Right cardiac atrium (tissue), 5 donors: ENCODE measurements at regions not wholly inside any gene's neighbourhood (a gene's known extent, or its start where the extent isn't known, plus 50 kb on each side); places are given as distances from the start of the nearest gene placed in this dataset.

Source experiments
- ATAC-seq, 2 donors: fragments of 200-7000 bp; cut with Tn5 transposase; one replicate each; pipeline versions ENCODE4 v1.8.0 to v1.9.1; 2020; ENCODE audit warnings: moderate library complexity in 2 of 2, mild to moderate bottlenecking in 1 of 2
- DNase-seq, 3 donors: peaks; one replicate each; pipeline ENCODE4 v3.0.0-alpha.2; 2020
- H3K27ac ChIP-seq: one replicate; pipeline ENCODE4 v1.5.1; 2013; ENCODE audit warnings: mild to moderate bottlenecking, low read length, control low read depth, moderate library complexity
- H3K27me3 ChIP-seq: one replicate; pipeline ENCODE4 v1.6.1; 2013; ENCODE audit not compliant: control insufficient read depth, insufficient read depth
- H3K4me1 ChIP-seq: one replicate; pipeline ENCODE4 v1.6.1; 2013; ENCODE audit warnings: low read length; ENCODE audit not compliant: control insufficient read depth, insufficient read depth
- H3K4me3 ChIP-seq: one replicate; pipeline ENCODE4 v1.5.1; 2013; ENCODE audit warnings: low read length, control low read depth
- H3K9me3 ChIP-seq: one replicate; pipeline ENCODE4 v1.6.1; 2013; ENCODE audit warnings: low read length; ENCODE audit not compliant: control insufficient read depth
- WGBS: extraction: QIAGEN DNeasy Blood & Tissue Kit; methylation state at CpG from one replicate; pipeline ENCODE4 v1.1.7; 2013; 5-methylcytosine and 5-hydroxymethylcytosine counted together
- intact Hi-C, 4 donors: fragments of 100-400 bp; cut with DNase I; formaldehyde crosslinking; loops; one replicate each; pipeline versions ENCODE4 v1.11.0 to v1.14.0; 2022 to 2023
- donor health status: healthy with polysubstance abuse.
- donor health status: DM: no; HTN: yes; CAD: no.
- donor health status: DM: no; HTN: no; CAD: no.
- donor health status: DM: no; HTN: yes; CAD: no; lungs with severe emphysema.
- donor health status: DM: yes; HTN: yes; CAD: no.

DNA sequence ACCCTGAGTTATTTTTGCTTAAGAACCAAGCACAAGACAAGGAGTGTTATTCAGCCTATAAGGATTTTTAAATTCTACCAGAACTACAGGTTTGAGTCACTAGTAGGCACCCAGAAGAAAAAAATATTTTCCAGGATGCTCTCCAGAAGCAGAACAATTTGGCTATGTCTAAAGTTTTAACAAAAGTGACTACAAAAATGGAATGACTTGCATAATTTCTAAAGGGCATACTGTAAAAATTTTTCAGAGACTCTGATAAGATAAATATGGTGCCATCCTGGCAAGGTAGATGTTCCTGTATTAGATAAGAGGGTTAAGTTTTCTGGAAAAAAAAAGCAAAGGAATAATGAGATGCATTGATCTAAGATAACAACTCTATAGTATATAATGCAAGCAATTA lies 68.6 kb upstream of the FAM9A start:
- Histone ChIP-seq H3K4me3 (no peak overlapping the region), H3K27me3 (no peaks in the 10 kb centered on the region), H3K9me3 (no peaks in the 10 kb centered on the region), H3K27ac (no peak overlapping the region), H3K4me1 (no peaks in the 10 kb centered on the region)
- DNase-seq (no peak), ATAC-seq (no peak)
- intact Hi-C loops = no loop called here

DNA sequence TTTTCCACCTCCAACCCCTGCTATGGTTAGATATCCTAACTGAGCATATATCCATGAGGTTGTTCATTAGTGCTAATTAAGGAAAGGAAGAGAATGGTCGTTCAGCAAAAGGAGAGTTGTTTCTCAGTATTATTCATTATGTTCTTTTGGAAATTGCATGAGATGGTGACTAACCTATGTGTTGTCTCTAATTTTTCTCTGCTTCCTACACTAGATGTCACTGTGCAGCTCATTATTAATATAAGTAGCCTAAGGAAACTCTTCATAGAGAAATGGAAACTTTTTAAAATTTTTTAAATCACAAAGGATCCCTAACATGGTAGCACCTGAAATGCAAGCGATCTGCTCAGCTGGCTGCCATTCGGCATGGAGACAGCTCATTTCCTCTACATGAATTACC lies 67.7 kb upstream of the FAM9A start:
- no peak overlapping the region for H3K4me3 ChIP-seq
- H3K27me3 ChIP-seq = no peaks in the 10 kb centered on the region
- intact Hi-C loops = no loop called here
- ATAC-seq (no peak), DNase-seq (no peak)
- H3K4me1 ChIP-seq = no peaks in the 10 kb centered on the region
- H3K9me3 ChIP-seq = no peaks in the 10 kb centered on the region
- no peak overlapping the region for H3K27ac ChIP-seq
- WGBS = 19% methylated on average over 3 of the region's 3 CpGs

DNA sequence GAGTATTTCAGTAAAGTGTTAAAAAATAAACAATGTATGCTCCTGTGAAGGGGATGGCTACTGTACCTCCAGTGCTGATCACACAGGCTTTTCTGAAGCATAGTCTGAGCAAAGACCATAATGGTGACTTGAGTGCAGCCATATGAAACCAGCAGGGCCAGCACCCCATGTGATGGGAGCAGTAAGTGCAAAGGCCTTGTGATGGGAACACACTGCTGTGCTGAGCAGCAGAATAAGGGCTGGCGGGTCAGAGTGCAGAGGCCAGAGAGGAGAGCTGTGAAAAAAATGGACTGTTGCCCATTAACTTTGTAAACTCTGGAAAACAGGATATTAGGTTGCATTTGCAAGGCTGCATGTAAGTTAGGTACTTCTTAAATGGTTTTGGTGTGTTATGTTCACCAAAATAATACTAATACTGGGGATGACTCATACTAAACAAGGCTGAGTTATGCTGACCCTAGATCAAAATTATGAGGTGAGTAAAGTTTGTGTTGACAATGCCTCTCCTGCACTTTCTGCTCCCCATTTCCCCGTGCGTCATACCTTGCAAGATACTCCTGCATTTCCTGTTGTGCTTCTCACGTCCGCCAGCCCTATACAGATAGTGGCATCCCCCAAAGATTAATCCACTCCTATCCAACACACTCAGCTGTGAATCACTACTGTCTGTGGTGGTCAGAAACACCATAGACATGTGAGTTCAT lies 67.0 kb upstream of the FAM9A start:
- Histone ChIP-seq H3K4me1 (no peaks in the 10 kb centered on the region), H3K27ac (no peak overlapping the region), H3K4me3 (no peak overlapping the region), H3K27me3 (no peaks in the 10 kb centered on the region), H3K9me3 (no peaks in the 10 kb centered on the region)
- DNase-seq (no peak), ATAC-seq (no peak)
- intact Hi-C loops = no loop called here
- WGBS = 67% methylated on average over 5 of the region's 5 CpGs

DNA sequence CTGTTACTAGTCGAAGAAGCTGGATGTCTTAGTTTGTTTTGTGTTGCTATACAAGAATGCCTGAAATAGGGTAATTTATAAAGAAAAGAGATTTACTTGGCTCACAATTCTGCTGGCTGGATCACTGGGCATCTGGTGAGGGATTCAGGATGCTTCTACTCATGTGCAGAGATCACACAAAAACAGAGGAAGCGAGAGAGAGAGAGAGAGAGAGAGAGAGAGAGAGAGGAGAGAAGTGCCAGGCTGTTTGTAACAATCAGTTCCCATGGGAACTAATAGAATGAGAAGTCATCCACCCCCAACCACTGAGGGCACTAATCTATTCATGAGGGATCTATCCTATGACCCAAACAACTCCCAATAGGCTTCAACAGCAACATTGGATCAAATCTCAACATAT lies 66.2 kb upstream of the FAM9A start:
- H3K27me3 ChIP-seq = no peaks in the 10 kb centered on the region
- no peaks in the 10 kb centered on the region for H3K9me3 ChIP-seq
- 70% methylated on average over 2 of the region's 2 CpGs for WGBS
- DNase-seq = no peak
- no peak for ATAC-seq
- intact Hi-C loops = no loop called here
- no peak overlapping the region for H3K4me3 ChIP-seq
- H3K27ac ChIP-seq = no peak overlapping the region
- no peaks in the 10 kb centered on the region for H3K4me1 ChIP-seq

DNA sequence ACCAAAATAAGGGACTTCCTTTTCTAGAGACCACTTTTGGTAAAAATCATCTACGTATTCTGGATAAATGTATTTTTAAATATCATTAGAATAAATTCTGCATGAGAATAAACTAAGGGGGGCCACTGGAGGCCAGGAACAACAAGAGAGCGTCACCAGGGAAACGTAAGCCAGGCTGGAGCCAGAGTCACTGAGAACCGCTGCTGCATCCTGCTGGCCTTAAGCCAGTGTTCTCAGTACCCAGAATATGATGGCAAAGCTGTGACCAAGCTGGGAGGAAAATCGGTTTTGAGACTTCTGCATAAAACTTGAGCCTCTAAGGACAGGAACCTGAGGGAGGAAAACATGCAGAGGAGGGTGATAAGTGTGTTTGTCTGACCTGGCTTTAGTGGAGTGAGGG lies 63.0 kb upstream of the FAM9A start:
- ATAC-seq (no peak), DNase-seq (no peak)
- Histone ChIP-seq H3K9me3 (no peaks in the 10 kb centered on the region), H3K27me3 (no peaks in the 10 kb centered on the region), H3K27ac (no peak overlapping the region), H3K4me3 (no peak overlapping the region), H3K4me1 (no peaks in the 10 kb centered on the region)
- intact Hi-C loops = no loop called here
- WGBS = 17% methylated on average over 5 of the region's 5 CpGs

DNA sequence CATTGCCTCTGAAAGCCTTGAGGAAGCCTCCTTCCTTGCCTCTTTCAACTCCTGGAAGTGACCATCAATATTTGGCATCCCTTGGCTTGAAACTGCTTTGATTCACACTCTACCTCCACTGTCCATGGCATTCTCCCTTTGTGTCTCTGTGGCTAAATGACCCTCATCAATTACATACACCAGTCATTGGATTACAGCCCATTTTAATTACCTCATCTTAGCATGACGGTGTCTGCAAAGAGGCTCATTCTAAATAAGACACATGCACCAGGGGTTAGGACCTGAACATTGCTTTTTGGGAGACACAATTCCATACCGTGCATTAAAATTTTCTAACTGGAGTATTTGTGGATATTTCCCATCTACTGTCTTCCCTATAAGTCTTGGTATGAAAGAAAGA lies 60.7 kb upstream of the FAM9A start:
- no peaks in the 10 kb centered on the region for H3K27me3 ChIP-seq
- H3K4me3 ChIP-seq = no peak overlapping the region
- H3K4me1 ChIP-seq = no peaks in the 10 kb centered on the region
- 89% methylated on average over 2 of the region's 2 CpGs for WGBS
- no peak for ATAC-seq
- H3K9me3 ChIP-seq = no peaks in the 10 kb centered on the region
- no peak for DNase-seq
- H3K27ac ChIP-seq = no peak overlapping the region
- intact Hi-C loops = no loop called here

DNA sequence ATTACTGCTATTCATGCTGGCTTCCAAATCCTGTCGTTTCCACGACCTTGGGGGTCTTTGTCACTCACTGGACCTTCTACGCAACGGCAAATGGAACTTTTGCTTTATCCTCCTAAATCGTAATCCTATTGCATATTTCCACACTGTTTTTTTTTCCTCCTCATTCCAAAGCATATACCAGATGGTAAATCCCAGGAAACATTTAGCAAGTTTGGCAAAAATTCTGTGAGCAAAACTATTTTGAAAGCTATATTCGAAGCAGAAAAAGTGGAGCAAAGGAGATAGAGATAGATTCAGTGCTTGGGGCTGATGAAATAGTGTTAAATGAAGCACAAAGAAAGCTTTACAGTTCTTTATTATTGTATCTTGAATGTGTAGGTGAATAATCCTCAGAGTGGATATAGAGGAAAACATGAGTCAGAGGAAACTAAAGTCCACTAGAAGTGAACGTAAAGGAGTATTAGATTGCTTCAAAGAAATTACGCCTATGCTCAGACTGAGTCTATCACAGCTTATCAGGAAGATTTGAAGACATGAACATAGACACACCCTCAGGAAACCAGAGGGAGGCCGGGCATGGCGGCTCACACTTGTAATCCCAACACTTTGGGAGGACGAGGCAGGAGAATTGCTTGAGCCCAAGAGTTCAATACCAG lies 50.2 kb upstream of the FAM9A start:
- no peak for DNase-seq
- no peak overlapping the region for H3K4me3 ChIP-seq
- 81% methylated on average over 11 of the region's 11 CpGs for WGBS
- intact Hi-C loops = no loop called here
- no peaks in the 10 kb centered on the region for H3K27me3 ChIP-seq
- no peaks in the 10 kb centered on the region for H3K9me3 ChIP-seq
- H3K27ac ChIP-seq = no peak overlapping the region
- no peak for ATAC-seq
- H3K4me1 ChIP-seq = no peaks in the 10 kb centered on the region
